Mucosa of descending colon (tissue), 3 donors: ENCODE measurements at regions not wholly inside any gene's neighbourhood (a gene's known extent, or its start where the extent isn't known, plus 50 kb on each side); places are given as distances from the start of the nearest gene placed in this dataset.
A peak's percentile ranks its signal among the peaks of the same experiment; 100 is the strongest.

Source experiments
- ATAC-seq: fragments of 200-7000 bp; cut with Tn5 transposase; one replicate; pipeline ENCODE4 v1.9.1; 2020; ENCODE audit warnings: mild to moderate bottlenecking, moderate library complexity
- DNase-seq, 3 donors: peaks; one replicate each; pipeline ENCODE4 v3.0.0-alpha.2; 2020
- H3K36me3 ChIP-seq: fragments of 200-600 bp; one replicate; pipeline ENCODE4 v1.8.0; 2021; ENCODE audit warnings: low read depth, mild to moderate bottlenecking
- H3K4me1 ChIP-seq: fragments of 200-600 bp; one replicate; pipeline ENCODE4 v1.8.0; 2021; ENCODE audit warnings: low read depth, mild to moderate bottlenecking
- H3K4me3 ChIP-seq: fragments of 200-600 bp; one replicate; pipeline ENCODE4 v1.8.0; 2021; ENCODE audit warnings: mild to moderate bottlenecking
- H3K9me3 ChIP-seq: fragments of 200-600 bp; one replicate; pipeline ENCODE4 v1.8.0; 2021; ENCODE audit warnings: mild to moderate bottlenecking
- CTCF ChIP-seq: fragments of 200-600 bp; IDR thresholded peaks from one replicate; pipeline ENCODE4 v1.8.0; 2022; ENCODE audit warnings: antibody characterized with exemption, mild to moderate bottlenecking
- intact Hi-C, 2 donors: fragments of 100-400 bp; cut with DNase I in 1 of 2; cut with micrococcal nuclease in 1 of 2; formaldehyde crosslinking; loops; one replicate each; pipeline versions ENCODE4 v1.11.0 to v1.11.1; 2022; cut with DNase I, micrococcal nuclease
- donor health status: DM: no; HTN: no; CAD: no; lungs with moderate emphysema.
- donor health status: DM: no; HTN: no; CAD: no.
- donor health status: DM: no; HTN: yes; CAD: no.

DNA sequence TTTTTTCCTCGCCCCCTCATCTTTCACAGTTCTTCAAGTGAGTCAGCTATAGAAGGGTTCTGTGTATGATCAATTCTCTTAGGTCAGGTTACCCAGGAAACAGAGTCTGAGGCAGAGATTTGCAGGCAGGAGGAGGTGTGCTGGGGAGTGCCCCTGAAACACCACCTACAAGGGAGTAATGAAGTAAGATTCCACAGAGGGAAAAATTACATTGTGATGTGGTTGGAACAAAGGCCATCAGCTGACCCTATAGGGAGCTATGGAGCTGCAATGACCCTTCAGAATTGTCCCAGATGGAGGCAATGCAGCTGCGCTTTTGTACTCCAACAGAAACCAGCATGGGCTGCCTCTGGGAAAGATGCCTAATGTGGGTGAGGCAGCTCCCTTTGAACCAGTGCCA is 142.2 kb upstream of the CNTN3 start:
- H3K9me3 ChIP-seq: no peaks in the 10 kb centered on the region
- ATAC-seq (no peak), DNase-seq (no peak)
- no peaks in the 10 kb centered on the region for H3K4me1 ChIP-seq
- H3K4me3 ChIP-seq: no peak overlapping the region
- no peaks in the 10 kb centered on the region for H3K36me3 ChIP-seq
- TF ChIP-seq CTCF: no peak
- intact Hi-C loops: no loop called here

- no peak overlapping the region for H3K4me3 ChIP-seq
- no peaks in the 10 kb centered on the region for H3K4me1 ChIP-seq
- intact Hi-C loops: no loop called here
- no peaks in the 10 kb centered on the region for H3K9me3 ChIP-seq
- TF ChIP-seq CTCF: no peak
- ATAC-seq (no peak), DNase-seq (no peak)
- no peaks in the 10 kb centered on the region for H3K36me3 ChIP-seq
These were observed 137.8 kb upstream of the CNTN3 start for GRCh38 chr3:74752290-74752689.

DNA sequence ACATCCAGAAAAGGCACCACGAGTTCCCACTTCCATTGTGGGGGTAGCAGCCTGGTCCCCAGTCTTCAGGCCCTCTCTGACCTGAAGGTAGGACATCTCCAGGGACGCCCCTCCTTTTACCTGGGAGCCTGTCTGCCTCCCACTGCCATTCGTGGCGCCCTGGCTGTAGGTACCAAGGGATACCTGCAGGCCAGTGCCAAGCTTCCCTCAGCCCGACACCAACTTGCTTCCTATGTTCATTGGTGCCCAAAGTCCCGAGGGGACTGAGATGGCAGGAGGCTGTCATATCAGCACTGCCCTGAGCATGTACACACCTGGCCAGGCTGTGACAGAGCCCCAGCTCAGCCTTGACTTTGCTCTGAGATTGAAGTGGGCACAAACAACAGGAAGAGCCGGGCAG is 137.3 kb upstream of the CNTN3 start:
- no peaks in the 10 kb centered on the region for H3K36me3 ChIP-seq
- intact Hi-C loops: no loop called here
- ATAC-seq (no peak), DNase-seq (no peak)
- no peak overlapping the region for H3K4me3 ChIP-seq
- no peak for TF ChIP-seq CTCF
- no peaks in the 10 kb centered on the region for H3K4me1 ChIP-seq
- H3K9me3 ChIP-seq: no peaks in the 10 kb centered on the region

DNA sequence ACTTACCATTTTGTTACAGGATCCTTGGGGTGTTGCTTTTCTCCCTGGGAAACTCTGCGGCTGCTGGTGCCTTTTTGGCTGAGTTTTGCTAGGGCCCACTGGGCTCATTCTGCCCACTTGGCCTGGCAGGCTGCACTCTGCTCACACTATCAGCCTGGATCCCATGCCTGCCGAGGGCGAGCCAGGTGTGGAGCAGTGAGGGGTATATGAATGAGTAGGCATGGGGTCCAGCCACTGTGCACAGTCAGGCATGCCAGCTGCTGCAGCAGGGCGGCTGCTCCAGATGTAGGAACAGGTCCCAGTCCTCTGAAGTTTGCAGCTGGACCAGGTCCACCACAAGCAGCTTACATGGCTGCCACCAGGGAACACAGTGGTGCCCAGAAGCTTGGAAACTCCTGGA is 136.4 kb upstream of the CNTN3 start:
- TF ChIP-seq CTCF: no peak
- intact Hi-C loops: no loop called here
- peak in 1 of 3 donors; percentile 38 for DNase-seq
- ATAC-seq: no peak
- no peaks in the 10 kb centered on the region for H3K4me1 ChIP-seq
- H3K36me3 ChIP-seq: no peaks in the 10 kb centered on the region
- no peak overlapping the region for H3K4me3 ChIP-seq
- H3K9me3 ChIP-seq: no peaks in the 10 kb centered on the region

GRCh38 chr3:74739242-74739641 is 124.8 kb upstream of the CNTN3 start:
- ATAC-seq: no peak
- intact Hi-C loops: no loop called here

More at GRCh38 chr3:74739242-74739641, 124.8 kb upstream of the CNTN3 start:
- Histone ChIP-seq H3K4me3 (no peak overlapping the region), H3K4me1 (no peaks in the 10 kb centered on the region), H3K9me3 (no peaks in the 10 kb centered on the region), H3K36me3 (no peaks in the 10 kb centered on the region)
- no peak for TF ChIP-seq CTCF
- no peak for DNase-seq
